ENCODE measurements at regions not wholly inside any gene's neighbourhood (a gene's known extent, or its start where the extent isn't known, plus 50 kb on each side); places are given as distances from the start of the nearest gene placed in this dataset.

DNA sequence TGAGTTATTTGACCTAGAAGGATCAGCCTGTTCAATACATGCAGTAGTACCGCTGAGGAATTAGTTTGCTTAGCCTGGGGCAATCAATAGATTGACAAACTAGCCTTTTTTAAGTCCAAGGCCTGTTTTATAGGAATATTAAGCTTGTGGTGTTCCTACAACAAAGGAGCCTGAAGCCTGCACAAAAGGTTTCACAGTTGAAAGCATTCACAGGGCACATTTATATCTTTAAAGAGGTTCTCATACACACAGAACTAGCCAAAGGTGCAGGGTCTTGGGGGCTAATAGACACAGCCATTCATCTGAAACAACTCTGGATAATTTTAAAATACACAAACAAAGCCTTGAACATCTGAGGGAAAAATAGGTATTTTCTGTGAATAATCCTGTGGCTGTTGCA is 160.3 kb downstream of the RPS29 start:
- H3K9me3 Mint-ChIP-seq (ENCODE audit: low read depth), result peaks cover 8% of the 10 kb centered on the region
- no peaks in the 10 kb centered on the region for H3K4me1 Mint-ChIP-seq (ENCODE audit: low read depth)
- TF ChIP-seq, protein P1, sequence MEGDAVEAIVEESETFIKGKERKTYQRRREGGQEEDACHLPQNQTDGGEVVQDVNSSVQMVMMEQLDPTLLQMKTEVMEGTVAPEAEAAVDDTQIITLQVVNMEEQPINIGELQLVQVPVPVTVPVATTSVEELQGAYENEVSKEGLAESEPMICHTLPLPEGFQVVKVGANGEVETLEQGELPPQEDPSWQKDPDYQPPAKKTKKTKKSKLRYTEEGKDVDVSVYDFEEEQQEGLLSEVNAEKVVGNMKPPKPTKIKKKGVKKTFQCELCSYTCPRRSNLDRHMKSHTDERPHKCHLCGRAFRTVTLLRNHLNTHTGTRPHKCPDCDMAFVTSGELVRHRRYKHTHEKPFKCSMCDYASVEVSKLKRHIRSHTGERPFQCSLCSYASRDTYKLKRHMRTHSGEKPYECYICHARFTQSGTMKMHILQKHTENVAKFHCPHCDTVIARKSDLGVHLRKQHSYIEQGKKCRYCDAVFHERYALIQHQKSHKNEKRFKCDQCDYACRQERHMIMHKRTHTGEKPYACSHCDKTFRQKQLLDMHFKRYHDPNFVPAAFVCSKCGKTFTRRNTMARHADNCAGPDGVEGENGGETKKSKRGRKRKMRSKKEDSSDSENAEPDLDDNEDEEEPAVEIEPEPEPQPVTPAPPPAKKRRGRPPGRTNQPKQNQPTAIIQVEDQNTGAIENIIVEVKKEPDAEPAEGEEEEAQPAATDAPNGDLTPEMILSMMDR (IDR thresholded peaks at IDR 0.05), result no peak
- no peak overlapping the region for H3K27ac Mint-ChIP-seq (ENCODE audit: unreplicated experiment)
- peaks cover 1% of the 10 kb centered on the region for H3K36me3 Mint-ChIP-seq (ENCODE audit: low read depth)
- H3K4me3 Mint-ChIP-seq (ENCODE audit: unreplicated experiment), result no peak overlapping the region
- H3K27me3 Mint-ChIP-seq (ENCODE audit: low read depth), result peaks cover 14% of the 10 kb centered on the region
- DNase-seq (ENCODE audit: low spot score), result no peak

DNA sequence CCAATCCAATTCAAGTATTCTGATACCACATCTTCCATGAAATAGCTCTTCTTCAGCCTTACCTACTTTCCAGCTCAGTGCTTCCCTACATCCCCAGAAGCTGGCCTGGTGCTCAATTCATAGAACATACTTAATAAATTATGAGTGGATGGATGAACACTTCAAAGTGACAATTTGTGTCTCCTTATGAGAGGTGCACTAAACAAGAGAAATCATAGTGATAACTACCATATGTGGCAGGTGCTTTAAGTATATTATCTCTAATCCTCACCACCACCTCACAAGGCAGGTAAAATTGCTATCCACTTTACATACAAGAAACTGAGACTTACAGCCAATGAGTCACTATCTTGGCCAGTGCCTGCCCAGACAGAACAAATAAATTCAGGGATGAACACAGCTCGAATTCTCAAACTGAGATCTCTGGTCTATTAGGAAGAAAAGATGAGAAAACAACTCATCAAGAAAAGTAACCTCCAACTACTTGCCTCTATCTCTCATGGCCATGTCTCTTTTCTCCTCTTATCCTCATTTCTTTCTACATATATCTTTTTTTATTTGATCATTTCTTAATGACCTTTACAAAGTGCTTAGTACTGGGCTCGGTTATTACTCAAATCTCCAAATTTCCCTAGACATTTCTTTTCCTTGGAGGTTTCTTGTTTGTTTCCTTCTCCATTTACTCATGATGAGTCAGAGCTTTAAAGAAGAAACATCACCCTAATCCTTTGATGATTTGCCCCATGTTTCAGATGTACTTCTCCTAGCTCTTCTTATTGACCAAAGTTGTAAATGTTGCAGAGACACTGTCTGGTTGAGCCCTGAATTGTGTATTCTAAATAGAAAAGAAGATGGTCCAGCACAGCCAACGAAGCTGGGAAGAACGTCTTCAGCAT is 161.5 kb downstream of the RPS29 start:
- H3K9me3 Mint-ChIP-seq (ENCODE audit: low read depth), result no peaks in the 10 kb centered on the region
- no peak overlapping the region for H3K4me3 Mint-ChIP-seq (ENCODE audit: unreplicated experiment)
- peaks cover 17% of the 10 kb centered on the region for H3K27me3 Mint-ChIP-seq (ENCODE audit: low read depth)
- H3K4me1 Mint-ChIP-seq (ENCODE audit: low read depth), result no peaks in the 10 kb centered on the region
- TF ChIP-seq, protein P1 (IDR thresholded peaks at IDR 0.05), result no peak
- H3K27ac Mint-ChIP-seq (ENCODE audit: unreplicated experiment), result no peak overlapping the region
- DNase-seq (ENCODE audit: low spot score), result no peak
- no peaks in the 10 kb centered on the region for H3K36me3 Mint-ChIP-seq (ENCODE audit: low read depth)

- Mint-ChIP-seq H3K4me3 (ENCODE audit: unreplicated experiment) (no peak overlapping the region), H3K9me3 (ENCODE audit: low read depth) (no peaks in the 10 kb centered on the region), H3K4me1 (ENCODE audit: low read depth) (no peaks in the 10 kb centered on the region), H3K27ac (ENCODE audit: unreplicated experiment) (no peak overlapping the region), H3K27me3 (ENCODE audit: low read depth) (peaks cover 27% of the 10 kb centered on the region), H3K36me3 (ENCODE audit: low read depth) (no peaks in the 10 kb centered on the region)
- TF ChIP-seq, protein P1 (IDR thresholded peaks at IDR 0.05), result no peak
- DNase-seq (ENCODE audit: low spot score), result no peak
These were observed 166.0 kb downstream of the RPS29 start for GRCh38 chr14:49420201-49420600.

- TF ChIP-seq, protein P1 (IDR thresholded peaks at IDR 0.05), result no peak
- peaks cover 26% of the 10 kb centered on the region for H3K27me3 Mint-ChIP-seq (ENCODE audit: low read depth)
- no peaks in the 10 kb centered on the region for H3K4me1 Mint-ChIP-seq (ENCODE audit: low read depth)
- H3K36me3 Mint-ChIP-seq (ENCODE audit: low read depth), result no peaks in the 10 kb centered on the region
- H3K27ac Mint-ChIP-seq (ENCODE audit: unreplicated experiment), result no peak overlapping the region
- H3K4me3 Mint-ChIP-seq (ENCODE audit: unreplicated experiment), result no peak overlapping the region
- no peak for DNase-seq (ENCODE audit: low spot score)
- H3K9me3 Mint-ChIP-seq (ENCODE audit: low read depth), result no peaks in the 10 kb centered on the region
These were observed 167.4 kb downstream of the RPS29 start for GRCh38 chr14:49418789-49419188.

GRCh38 chr14:49417790-49418189 is 168.4 kb downstream of the RPS29 start:
- Mint-ChIP-seq H3K36me3 (ENCODE audit: low read depth) (no peaks in the 10 kb centered on the region), H3K4me1 (ENCODE audit: low read depth) (no peaks in the 10 kb centered on the region)

More at GRCh38 chr14:49417790-49418189, 168.4 kb downstream of the RPS29 start:
- no peak for DNase-seq (ENCODE audit: low spot score)
- no peaks in the 10 kb centered on the region for H3K9me3 Mint-ChIP-seq (ENCODE audit: low read depth)
- peaks cover 27% of the 10 kb centered on the region for H3K27me3 Mint-ChIP-seq (ENCODE audit: low read depth)
- no peak overlapping the region for H3K4me3 Mint-ChIP-seq (ENCODE audit: unreplicated experiment)
- H3K27ac Mint-ChIP-seq (ENCODE audit: unreplicated experiment), result no peak overlapping the region
- TF ChIP-seq, protein P1 (IDR thresholded peaks at IDR 0.05), result no peak

Measured in chondrocyte (in vitro differentiated cells).